GM12873 (cell line): ENCODE measurements at regions not wholly inside any gene's neighbourhood (a gene's known extent, or its start where the extent isn't known, plus 50 kb on each side); places are given as distances from the start of the nearest gene placed in this dataset.

Source experiments
- TF ChIP-seq, protein P1 (sequence below): IDR thresholded peaks from 2 replicates; pipeline ENCODE4 v1.5.1; 2012; ENCODE audit warnings: low read depth, mild to moderate bottlenecking, moderate library complexity, low read length, control low read depth; ENCODE audit not compliant: insufficient read depth; ENCODE audit errors: missing control alignments

GRCh38 chr14:58784931-58785330, 147.2 kb downstream of the DACT1 start:
- TF ChIP-seq, protein P1, sequence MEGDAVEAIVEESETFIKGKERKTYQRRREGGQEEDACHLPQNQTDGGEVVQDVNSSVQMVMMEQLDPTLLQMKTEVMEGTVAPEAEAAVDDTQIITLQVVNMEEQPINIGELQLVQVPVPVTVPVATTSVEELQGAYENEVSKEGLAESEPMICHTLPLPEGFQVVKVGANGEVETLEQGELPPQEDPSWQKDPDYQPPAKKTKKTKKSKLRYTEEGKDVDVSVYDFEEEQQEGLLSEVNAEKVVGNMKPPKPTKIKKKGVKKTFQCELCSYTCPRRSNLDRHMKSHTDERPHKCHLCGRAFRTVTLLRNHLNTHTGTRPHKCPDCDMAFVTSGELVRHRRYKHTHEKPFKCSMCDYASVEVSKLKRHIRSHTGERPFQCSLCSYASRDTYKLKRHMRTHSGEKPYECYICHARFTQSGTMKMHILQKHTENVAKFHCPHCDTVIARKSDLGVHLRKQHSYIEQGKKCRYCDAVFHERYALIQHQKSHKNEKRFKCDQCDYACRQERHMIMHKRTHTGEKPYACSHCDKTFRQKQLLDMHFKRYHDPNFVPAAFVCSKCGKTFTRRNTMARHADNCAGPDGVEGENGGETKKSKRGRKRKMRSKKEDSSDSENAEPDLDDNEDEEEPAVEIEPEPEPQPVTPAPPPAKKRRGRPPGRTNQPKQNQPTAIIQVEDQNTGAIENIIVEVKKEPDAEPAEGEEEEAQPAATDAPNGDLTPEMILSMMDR: no peak

DNA sequence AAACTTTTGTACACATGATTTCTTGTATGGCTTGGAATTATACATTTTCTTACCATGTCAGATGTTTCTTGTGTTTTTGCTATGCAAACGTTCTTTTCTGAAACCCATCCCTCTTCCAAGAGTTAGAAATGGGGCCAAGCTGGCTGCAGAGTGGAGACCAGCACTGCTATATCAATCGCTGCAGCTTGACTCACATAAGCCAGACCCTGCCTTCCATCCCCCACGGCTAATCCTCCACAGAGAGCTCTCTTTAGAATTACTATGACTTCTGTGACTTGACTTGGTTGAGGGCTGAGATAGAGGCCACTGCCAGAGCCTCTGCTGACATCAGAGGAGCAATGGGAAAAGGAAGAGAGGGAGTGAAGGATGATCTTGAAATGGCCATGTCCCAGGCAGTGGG, 147.9 kb downstream of the DACT1 start:
- TF ChIP-seq, protein P1: no peak

GRCh38 chr14:58787592-58787991, 149.8 kb downstream of the DACT1 start:
- TF ChIP-seq, protein P1: no peak

DNA sequence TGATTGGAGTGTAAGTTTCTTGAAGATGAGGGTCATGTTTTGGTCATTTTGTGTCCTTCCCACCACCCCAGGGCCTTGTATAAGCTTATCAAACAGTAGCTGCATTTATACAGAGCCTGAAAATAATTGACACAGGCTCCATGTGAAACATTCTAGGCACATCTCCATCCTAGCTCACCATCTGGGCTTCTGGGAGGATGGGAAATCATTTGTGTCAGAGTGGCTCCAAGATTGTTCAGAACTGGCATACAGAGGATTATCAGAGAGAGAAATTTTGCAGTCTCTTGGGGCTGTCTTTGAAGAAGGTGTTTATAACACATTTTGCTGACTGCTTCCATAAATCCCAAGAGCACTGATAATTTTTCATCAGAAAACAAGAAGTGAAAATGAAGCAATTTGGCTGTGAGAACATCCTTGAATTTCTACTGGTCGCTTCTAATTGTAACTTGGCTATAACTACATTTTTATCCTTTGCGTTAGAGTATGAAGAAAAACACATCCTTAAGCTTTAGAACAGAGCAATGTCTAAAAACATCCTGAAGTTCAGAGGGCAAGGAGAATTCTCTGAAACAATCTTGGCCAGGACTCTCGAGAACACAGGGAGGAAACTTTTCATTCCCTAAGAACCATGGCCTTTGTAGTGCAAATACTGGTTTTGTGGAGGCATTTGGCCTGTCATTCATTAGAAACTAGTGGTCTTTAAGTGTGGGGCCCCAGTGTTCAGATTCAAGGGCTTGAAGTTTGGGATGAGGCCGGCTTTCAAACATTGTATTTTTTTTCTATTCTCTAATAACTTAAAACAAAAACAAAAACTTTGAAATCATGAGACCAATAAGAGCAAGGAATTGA, 151.1 kb downstream of the DACT1 start:
- TF ChIP-seq, protein P1: no peak

GRCh38 chr14:58789736-58790135, 152.0 kb downstream of the DACT1 start:
- TF ChIP-seq, protein P1: no peak

DNA sequence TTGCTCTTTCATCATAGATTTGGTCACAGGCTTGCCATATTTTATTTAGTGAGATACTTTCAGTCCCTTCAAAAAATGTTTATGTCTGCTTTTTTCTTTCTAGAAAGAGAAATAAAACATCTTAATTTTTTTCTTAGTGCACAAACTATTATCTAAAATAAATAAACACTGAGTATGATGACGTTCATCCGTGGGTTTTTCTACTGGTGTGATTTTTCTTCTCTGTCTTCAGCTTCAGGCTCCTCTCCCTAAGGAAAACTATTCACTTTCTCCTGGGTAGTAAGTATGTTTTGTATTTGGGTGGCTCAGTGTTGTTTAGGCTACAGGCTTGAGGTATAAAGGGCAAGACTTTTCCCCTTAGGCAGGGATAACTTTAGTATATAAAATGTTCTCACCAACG, 154.7 kb downstream of the DACT1 start:
- TF ChIP-seq, protein P1: no peak

DNA sequence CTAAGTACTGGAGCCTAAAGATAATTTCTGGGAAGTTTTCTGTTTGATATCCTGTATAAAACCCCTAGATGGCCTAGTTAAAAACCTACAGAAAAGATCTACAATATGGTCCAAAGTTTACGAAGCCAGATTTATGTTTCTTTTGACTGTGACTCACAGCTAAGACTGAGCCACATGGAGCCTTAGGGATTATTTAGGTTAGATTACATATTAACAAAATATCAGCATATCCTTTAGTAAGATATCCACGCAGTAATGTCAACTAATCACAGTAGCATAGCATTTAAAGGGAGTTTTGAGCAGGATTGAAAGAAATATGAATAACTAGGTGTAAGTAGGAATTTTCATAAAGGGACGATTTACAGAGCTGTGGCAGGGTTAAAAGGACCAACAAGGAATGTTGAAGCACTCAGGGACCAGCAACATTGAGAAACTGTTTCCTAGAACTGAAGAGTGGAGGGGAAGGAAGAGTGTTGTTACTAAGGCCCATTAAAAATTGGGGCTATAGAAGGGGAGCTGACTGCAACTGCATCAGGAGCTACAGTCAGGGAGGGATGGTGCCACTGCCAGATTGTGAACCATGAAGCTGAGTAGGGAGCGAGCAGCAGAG, 155.5 kb downstream of the DACT1 start:
- TF ChIP-seq, protein P1: no peak
